Body of pancreas (tissue), 4 donors: ENCODE measurements at regions not wholly inside any gene's neighbourhood (a gene's known extent, or its start where the extent isn't known, plus 50 kb on each side); places are given as distances from the start of the nearest gene placed in this dataset.

Experiments
- CTCF ChIP-seq, 7 experiments: fragments of 450-650 bp in 4 of 7; fragments of 200-600 bp in 3 of 7; sonication (generic) in 3 of 7; IDR thresholded peaks; one replicate each; pipeline ENCODE4 v1.5.1; 2016 to 2019; ENCODE audit warnings: antibody characterized with exemption in 7 of 7
- POLR2A ChIP-seq, 3 donors: fragments of 450-650 bp; IDR thresholded peaks; one replicate each; pipeline ENCODE4 v1.6.1; 2016; ENCODE audit warnings: antibody characterized with exemption in 3 of 3, mild to moderate bottlenecking in 2 of 3

DNA sequence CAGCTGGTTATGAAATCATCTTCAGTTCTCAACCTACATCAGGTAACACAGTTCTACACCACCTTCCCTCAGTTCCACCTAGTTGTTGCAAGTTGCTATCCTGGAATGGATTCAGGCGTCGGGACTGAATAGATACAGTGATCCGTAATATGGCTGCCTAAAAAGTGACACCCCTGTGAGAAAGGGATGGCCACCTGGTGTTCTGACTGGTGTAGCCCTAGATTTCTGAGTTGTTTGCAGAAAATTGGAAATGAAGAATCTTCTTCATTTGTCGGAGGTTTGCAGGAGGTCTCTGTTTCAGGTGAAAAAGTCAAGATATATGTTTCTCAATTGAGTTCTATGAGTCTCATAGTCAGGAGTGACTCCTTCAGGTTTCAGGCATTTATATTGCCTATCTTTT is 225.8 kb upstream of the ELAC2 start:
- TF ChIP-seq CTCF (IDR thresholded peaks at IDR 0.05) (no peak), POLR2A (IDR thresholded peaks at IDR 0.05) (no peak)
